ENCODE measurements at regions not wholly inside any gene's neighbourhood (a gene's known extent, or its start where the extent isn't known, plus 50 kb on each side); places are given as distances from the start of the nearest gene placed in this dataset.

- Histone ChIP-seq H3K9me3 (ENCODE audit: insufficient read depth, low read length, severe bottlenecking) (no peaks in the 10 kb centered on the region), H2AFZ (ENCODE audit: low read depth, low read length) (no peak overlapping the region), H3K4me1 (ENCODE audit: insufficient read depth, low read length) (no peaks in the 10 kb centered on the region), H3K9ac (ENCODE audit: low read depth, low read length) (no peak overlapping the region), H3K36me3 (ENCODE audit: insufficient read depth, low read length) (no peaks in the 10 kb centered on the region), H4K20me1 (ENCODE audit: insufficient read depth, low read length) (no peaks in the 10 kb centered on the region), H3K4me2 (ENCODE audit: insufficient read depth, low read length) (no peak overlapping the region), H3K27me3 (ENCODE audit: insufficient read depth, low read length, poor library complexity) (no peaks in the 10 kb centered on the region), H3K4me3 (ENCODE audit: low read depth in 1 of 2, low read length in 2 of 2) (no peak overlapping the region), H3K79me2 (ENCODE audit: insufficient read depth, low read length) (no peaks in the 10 kb centered on the region), H3K27ac (ENCODE audit: low read length) (no peak overlapping the region)
- ATAC-seq (ENCODE audit: insufficient read depth, low read depth) (no peak), DNase-seq (no peak)
- TF ChIP-seq EZH2 (IDR thresholded peaks at IDR 0.05; ENCODE audit: borderline replicate concordance, low read depth, low read length, severe bottlenecking): no peak
- TF ChIP-seq, protein P1, sequence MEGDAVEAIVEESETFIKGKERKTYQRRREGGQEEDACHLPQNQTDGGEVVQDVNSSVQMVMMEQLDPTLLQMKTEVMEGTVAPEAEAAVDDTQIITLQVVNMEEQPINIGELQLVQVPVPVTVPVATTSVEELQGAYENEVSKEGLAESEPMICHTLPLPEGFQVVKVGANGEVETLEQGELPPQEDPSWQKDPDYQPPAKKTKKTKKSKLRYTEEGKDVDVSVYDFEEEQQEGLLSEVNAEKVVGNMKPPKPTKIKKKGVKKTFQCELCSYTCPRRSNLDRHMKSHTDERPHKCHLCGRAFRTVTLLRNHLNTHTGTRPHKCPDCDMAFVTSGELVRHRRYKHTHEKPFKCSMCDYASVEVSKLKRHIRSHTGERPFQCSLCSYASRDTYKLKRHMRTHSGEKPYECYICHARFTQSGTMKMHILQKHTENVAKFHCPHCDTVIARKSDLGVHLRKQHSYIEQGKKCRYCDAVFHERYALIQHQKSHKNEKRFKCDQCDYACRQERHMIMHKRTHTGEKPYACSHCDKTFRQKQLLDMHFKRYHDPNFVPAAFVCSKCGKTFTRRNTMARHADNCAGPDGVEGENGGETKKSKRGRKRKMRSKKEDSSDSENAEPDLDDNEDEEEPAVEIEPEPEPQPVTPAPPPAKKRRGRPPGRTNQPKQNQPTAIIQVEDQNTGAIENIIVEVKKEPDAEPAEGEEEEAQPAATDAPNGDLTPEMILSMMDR (IDR thresholded peaks at IDR 0.05; ENCODE audit: borderline replicate concordance, extremely low read depth, low read length, poor library complexity, severe bottlenecking): no peak
These were observed 59.9 kb upstream of the TENT5A start for GRCh38 chr6:81812401-81812800.

GRCh38 chr6:81808851-81809570 lies 56.5 kb upstream of the TENT5A start:
- Histone ChIP-seq H4K20me1 (ENCODE audit: insufficient read depth, low read length) (no peaks in the 10 kb centered on the region), H3K4me1 (ENCODE audit: insufficient read depth, low read length) (no peaks in the 10 kb centered on the region), H3K4me2 (ENCODE audit: insufficient read depth, low read length) (no peak overlapping the region), H3K36me3 (ENCODE audit: insufficient read depth, low read length) (no peaks in the 10 kb centered on the region), H3K4me3 (ENCODE audit: low read depth in 1 of 2, low read length in 2 of 2) (no peak overlapping the region), H3K9ac (ENCODE audit: low read depth, low read length) (no peak overlapping the region), H3K27ac (ENCODE audit: low read length) (no peak overlapping the region), H2AFZ (ENCODE audit: low read depth, low read length) (no peak overlapping the region), H3K79me2 (ENCODE audit: insufficient read depth, low read length) (no peaks in the 10 kb centered on the region), H3K9me3 (ENCODE audit: insufficient read depth, low read length, severe bottlenecking) (no peaks in the 10 kb centered on the region), H3K27me3 (ENCODE audit: insufficient read depth, low read length, poor library complexity) (no peaks in the 10 kb centered on the region)
- DNase-seq: no peak
- TF ChIP-seq, protein P1 (IDR thresholded peaks at IDR 0.05; ENCODE audit: borderline replicate concordance, extremely low read depth, low read length, poor library complexity, severe bottlenecking): no peak
- no peak for TF ChIP-seq EZH2 (IDR thresholded peaks at IDR 0.05; ENCODE audit: borderline replicate concordance, low read depth, low read length, severe bottlenecking)
- ATAC-seq (ENCODE audit: insufficient read depth, low read depth): no peak

- ATAC-seq (ENCODE audit: insufficient read depth, low read depth) (no peak), DNase-seq (no peak)
- no peak for TF ChIP-seq EZH2 (IDR thresholded peaks at IDR 0.05; ENCODE audit: borderline replicate concordance, low read depth, low read length, severe bottlenecking)
- TF ChIP-seq, protein P1 (IDR thresholded peaks at IDR 0.05; ENCODE audit: borderline replicate concordance, extremely low read depth, low read length, poor library complexity, severe bottlenecking): no peak
- no peak overlapping the region for H3K9ac ChIP-seq (ENCODE audit: low read depth, low read length)
- no peaks in the 10 kb centered on the region for H3K9me3 ChIP-seq (ENCODE audit: insufficient read depth, low read length, severe bottlenecking)
- H2AFZ ChIP-seq (ENCODE audit: low read depth, low read length): no peak overlapping the region
- no peaks in the 10 kb centered on the region for H3K79me2 ChIP-seq (ENCODE audit: insufficient read depth, low read length)
- H3K4me1 ChIP-seq (ENCODE audit: insufficient read depth, low read length): no peaks in the 10 kb centered on the region
- no peaks in the 10 kb centered on the region for H3K27me3 ChIP-seq (ENCODE audit: insufficient read depth, low read length, poor library complexity)
- H4K20me1 ChIP-seq (ENCODE audit: insufficient read depth, low read length): no peaks in the 10 kb centered on the region
- H3K4me3 ChIP-seq (ENCODE audit: low read depth in 1 of 2, low read length in 2 of 2): no peak overlapping the region
- H3K4me2 ChIP-seq (ENCODE audit: insufficient read depth, low read length): no peak overlapping the region
- H3K27ac ChIP-seq (ENCODE audit: low read length): no peak overlapping the region
- no peaks in the 10 kb centered on the region for H3K36me3 ChIP-seq (ENCODE audit: insufficient read depth, low read length)
These were observed 54.5 kb upstream of the TENT5A start for GRCh38 chr6:81806793-81807565.

All from DND-41 (cell line).